ENCODE measurements at regions not wholly inside any gene's neighbourhood (a gene's known extent, or its start where the extent isn't known, plus 50 kb on each side); places are given as distances from the start of the nearest gene placed in this dataset.
"Not testable (repeated sequence)": the region's sequence is repeated elsewhere in the genome, so short reads cannot be mapped to it uniquely, and the experiment has no call there.

DNA sequence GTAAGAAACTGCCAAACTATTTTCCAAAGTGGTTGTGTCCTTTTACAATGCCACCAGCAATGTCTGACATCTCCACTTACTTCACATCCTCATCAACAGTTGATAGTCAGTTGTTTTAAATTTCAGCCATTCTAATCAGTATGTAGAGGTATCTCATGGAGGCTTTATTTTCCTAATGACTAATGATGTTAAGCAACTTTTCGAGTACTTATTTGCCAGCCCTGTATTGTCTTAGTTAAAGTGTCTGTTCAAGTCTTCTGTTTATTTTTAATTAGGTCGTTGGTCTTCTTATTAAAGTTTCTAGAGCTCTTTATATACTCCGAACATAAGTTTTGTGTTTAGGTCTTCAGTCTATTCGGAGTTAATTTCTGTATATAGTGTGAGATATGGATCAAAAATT lies 54.9 kb upstream of the NBPF12 start:
- H3K36me3 Mint-ChIP-seq (ENCODE audit: low read depth); H3K4me1 Mint-ChIP-seq (ENCODE audit: low read depth); H3K9me3 Mint-ChIP-seq; H3K27me3 Mint-ChIP-seq; H3K4me3 Mint-ChIP-seq; H3K27ac Mint-ChIP-seq: not testable (repeated sequence)

DNA sequence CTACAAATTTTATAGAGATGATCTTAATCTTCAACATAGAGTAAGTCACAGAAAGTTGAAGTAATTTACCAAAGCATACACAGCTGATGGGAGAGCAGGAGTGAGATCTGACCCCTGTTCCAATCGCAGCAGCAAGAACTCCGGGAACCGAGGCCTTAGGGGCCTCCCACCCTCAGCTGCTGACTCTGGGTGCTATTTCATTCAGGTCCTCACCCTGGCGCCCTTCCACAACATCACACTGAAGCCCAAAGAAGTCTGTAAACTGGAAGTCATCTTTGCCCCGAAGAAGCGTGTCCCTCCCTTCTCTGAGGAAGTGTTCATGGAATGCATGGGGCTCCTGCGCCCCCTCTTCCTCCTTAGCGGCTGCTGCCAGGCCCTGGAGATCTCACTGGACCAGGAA lies 57.0 kb upstream of the NBPF12 start:
- not testable (repeated sequence) for H3K9me3 Mint-ChIP-seq; H3K4me3 Mint-ChIP-seq; H3K4me1 Mint-ChIP-seq (ENCODE audit: low read depth); H3K36me3 Mint-ChIP-seq (ENCODE audit: low read depth); H3K27me3 Mint-ChIP-seq; H3K27ac Mint-ChIP-seq

DNA sequence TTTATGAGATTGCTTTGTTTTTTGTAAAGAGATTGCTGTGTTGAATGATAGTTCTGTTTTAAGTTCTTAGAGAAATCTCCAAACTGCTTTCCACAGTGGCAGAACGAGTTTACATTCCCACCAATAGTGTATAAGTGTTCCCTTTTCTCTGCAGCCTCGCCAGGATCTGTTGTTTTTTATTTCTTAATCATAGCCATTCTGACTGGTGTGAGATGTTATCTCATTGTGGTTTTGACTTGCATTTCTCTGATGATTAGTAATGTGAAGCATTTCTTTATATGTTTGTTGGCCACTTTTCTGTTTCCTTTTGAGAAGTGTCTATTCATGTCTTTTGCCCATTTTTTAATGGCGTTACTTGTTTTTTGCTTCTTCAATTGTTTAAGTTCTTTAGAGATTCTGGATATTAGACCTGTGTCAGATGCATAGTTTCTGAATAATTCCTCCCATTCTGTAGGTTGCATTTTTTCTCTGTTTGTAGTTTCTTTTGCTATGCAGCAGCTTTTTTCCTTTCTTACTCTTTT lies 74.3 kb upstream of the NBPF12 start:
- H3K4me1 Mint-ChIP-seq (ENCODE audit: low read depth); H3K36me3 Mint-ChIP-seq (ENCODE audit: low read depth); H3K4me3 Mint-ChIP-seq; H3K9me3 Mint-ChIP-seq; H3K27me3 Mint-ChIP-seq; H3K27ac Mint-ChIP-seq: not testable (repeated sequence)

DNA sequence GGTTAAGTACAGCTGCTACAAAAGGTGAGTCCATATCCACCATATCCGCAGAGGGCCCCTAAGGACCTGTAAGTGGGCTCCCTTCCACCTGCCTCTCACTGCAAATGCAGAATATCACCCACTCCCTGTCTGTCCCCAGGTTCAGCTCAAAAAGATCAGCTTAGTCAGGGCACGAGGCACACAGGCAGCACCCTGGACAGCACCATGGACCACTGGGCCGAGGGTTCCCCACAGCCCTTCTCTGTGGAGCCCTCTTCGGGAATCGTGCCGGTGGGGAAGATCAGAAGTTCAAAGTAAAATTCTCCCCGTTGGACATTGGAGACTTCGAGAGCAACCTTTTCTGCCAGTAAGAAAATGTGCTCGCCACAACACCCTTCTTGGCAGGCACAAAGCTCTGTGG lies 85.0 kb upstream of the NBPF12 start:
- not testable (repeated sequence) for H3K36me3 Mint-ChIP-seq (ENCODE audit: low read depth); H3K4me1 Mint-ChIP-seq (ENCODE audit: low read depth); H3K27ac Mint-ChIP-seq; H3K9me3 Mint-ChIP-seq; H3K27me3 Mint-ChIP-seq; H3K4me3 Mint-ChIP-seq

DNA sequence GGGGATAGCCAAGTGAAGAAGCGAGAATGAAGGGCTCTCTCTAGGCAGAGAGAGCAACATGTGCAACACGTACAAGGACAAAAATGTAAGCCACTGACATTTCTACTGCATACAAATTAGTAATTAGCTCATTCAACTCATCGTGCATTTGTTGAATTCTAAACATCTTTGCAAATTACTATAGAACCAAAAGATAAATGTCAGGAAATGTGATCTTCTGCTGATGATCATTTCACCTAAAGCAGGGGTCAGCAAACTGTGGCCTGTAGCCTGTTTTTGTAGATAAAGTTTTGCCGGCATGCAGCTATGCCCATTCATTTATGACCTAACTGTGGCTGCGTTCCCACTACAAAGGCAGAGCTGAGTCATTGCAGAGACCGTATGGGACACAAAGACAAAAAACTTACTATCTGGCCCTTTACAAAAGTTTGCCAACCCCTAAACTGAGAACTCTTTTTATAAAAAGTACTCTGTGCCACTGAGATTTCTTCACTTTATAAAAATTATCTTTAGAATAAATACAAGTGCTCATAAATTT lies 87.7 kb upstream of the NBPF12 start:
- H3K9me3 Mint-ChIP-seq; H3K4me1 Mint-ChIP-seq (ENCODE audit: low read depth); H3K4me3 Mint-ChIP-seq; H3K27me3 Mint-ChIP-seq; H3K27ac Mint-ChIP-seq; H3K36me3 Mint-ChIP-seq (ENCODE audit: low read depth): not testable (repeated sequence)

DNA sequence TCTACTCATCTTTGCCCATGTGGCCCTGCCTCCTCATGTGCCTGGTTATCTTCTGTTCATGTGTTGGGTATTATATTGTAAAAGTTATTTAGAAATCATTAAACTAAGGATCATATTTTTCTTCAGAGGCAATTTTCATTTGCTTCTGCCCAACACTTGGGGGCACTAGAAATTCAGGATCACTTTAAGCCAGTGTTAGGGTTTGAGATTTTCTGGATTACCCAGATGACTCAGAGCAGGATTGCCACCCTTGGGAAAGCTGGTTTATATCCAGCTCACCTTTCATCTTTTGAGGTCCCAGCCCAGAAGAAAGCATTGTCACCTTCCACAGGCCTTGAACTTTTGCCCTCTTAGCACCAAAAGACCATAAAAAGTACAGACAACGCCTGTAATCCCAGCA lies 99.4 kb upstream of the NBPF12 start:
- H3K36me3 Mint-ChIP-seq (ENCODE audit: low read depth); H3K4me1 Mint-ChIP-seq (ENCODE audit: low read depth); H3K9me3 Mint-ChIP-seq; H3K4me3 Mint-ChIP-seq; H3K27ac Mint-ChIP-seq; H3K27me3 Mint-ChIP-seq: not testable (repeated sequence)

DNA sequence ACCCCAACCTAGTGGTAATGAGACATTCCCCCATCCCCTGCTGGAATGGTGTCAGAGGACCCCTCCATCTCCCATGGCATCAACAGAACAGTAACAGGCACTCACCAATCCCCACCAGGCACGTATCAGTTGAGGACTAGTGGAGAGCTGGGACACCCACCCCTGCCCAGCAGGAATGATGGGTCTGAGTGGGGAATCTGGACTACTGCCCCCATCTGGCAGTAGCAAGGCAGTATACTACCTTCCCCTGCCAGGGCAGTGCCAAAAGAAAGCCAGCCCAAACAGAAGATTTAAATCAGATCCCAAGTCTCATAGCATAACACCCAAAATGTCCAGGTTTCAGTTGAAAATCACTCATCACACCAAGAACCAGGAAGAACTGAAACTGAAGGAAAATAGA lies 111.2 kb upstream of the NBPF12 start:
- H3K4me1 Mint-ChIP-seq (ENCODE audit: low read depth); H3K27ac Mint-ChIP-seq; H3K4me3 Mint-ChIP-seq; H3K9me3 Mint-ChIP-seq; H3K36me3 Mint-ChIP-seq (ENCODE audit: low read depth); H3K27me3 Mint-ChIP-seq: not testable (repeated sequence)

DNA sequence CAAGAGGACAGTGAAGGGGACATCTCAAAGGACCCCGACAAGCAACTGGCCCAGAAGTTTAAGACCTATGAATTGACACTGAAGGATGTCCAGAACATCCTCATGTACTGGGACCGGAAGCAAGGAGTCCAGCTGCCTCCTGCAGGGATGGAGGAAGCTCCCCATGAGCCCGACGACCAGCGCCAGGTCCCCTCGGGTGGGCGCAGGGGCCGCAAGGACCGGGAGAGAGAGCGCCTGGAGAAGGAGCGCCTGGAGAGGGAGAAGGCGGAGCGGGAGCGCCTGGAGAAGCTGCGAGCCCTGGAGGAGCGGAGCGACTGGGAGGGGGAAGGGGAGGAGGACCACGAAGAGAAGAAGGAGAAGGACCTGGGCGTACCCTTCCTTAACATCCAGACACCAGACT lies 143.9 kb upstream of the NBPF12 start:
- not testable (repeated sequence) for H3K27me3 Mint-ChIP-seq; H3K4me3 Mint-ChIP-seq; H3K27ac Mint-ChIP-seq; H3K36me3 Mint-ChIP-seq (ENCODE audit: low read depth); H3K4me1 Mint-ChIP-seq (ENCODE audit: low read depth); H3K9me3 Mint-ChIP-seq

DNA sequence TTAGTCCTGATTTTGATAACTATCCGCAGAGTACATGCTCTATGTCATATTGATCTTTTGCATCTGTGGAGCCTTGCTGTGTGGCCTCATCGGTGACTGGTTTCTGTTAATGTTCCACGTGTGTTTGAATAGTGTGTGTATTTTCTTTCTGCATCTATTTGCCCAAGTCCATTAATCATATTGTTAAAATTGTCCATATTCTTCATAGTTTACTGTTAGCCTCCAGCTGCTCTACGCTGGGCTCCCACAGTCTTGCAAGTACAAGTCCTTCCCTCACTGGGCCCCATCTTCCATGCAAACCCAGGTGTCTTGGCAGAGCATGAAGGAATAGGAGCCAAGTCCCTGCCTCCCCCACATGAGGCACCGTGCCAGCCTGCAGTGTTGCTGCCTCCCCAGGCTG lies 145.4 kb upstream of the NBPF12 start:
- H3K36me3 Mint-ChIP-seq (ENCODE audit: low read depth); H3K27ac Mint-ChIP-seq; H3K4me3 Mint-ChIP-seq; H3K4me1 Mint-ChIP-seq (ENCODE audit: low read depth); H3K27me3 Mint-ChIP-seq; H3K9me3 Mint-ChIP-seq: not testable (repeated sequence)

DNA sequence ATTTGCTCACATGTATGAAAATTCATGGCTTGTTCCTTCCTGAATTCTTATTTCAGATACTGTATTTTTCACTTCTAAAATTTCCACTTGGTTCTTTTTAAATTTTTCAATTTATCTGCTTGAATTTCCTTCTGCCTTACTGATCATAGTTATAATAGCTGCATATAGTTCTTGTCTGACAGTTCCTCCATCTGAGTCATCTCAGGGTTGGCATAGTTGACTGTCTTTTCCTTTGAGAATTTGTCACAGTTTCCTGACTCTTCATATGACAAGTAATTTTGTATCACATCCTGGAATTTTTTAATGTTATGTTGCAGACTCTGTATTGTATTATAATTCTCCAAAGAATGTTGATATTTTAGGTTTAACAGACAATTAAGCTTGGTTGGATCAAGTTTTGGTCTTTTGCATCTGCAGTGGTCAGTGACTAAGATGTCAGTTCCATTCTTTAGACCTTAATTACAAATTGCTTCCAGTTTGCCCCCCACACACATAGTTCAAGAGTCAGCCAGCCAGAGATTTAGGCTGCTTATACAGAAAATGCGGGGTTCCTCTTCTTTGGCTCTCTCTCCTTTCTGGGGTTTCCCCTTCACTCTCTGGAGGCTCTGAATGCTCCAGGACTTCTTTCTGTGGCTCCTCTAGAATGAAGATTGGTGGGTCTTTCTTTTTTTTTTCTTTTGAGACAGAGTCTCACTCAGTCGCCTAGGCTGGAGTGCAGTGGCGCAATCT lies 153.7 kb upstream of the NBPF12 start:
- not testable (repeated sequence) for H3K36me3 Mint-ChIP-seq (ENCODE audit: low read depth); H3K4me3 Mint-ChIP-seq; H3K9me3 Mint-ChIP-seq; H3K4me1 Mint-ChIP-seq (ENCODE audit: low read depth); H3K27me3 Mint-ChIP-seq
- peak overlapping the region; percentile 72 for H3K27ac Mint-ChIP-seq

DNA sequence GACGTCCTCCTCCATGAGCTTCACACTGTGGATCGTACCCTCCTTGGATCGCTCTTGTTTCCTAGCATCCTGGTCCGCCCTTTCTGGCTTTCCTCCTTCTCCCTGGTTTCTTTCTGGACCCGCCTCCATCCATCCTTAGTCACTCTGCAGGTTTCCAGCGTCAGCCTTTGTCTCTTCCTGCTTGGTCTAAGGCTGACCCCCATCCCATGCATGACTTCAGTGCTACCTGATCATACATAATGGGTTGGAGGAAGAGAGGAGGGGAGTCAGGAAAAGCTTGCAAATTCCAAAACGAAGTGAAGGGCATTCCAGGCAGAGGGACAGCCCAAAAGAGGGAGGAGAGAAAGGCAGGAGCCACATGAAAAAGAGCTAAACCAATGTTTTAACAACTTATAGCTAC lies 156.9 kb upstream of the NBPF12 start:
- not testable (repeated sequence) for H3K4me3 Mint-ChIP-seq; H3K9me3 Mint-ChIP-seq; H3K27ac Mint-ChIP-seq; H3K4me1 Mint-ChIP-seq (ENCODE audit: low read depth); H3K27me3 Mint-ChIP-seq; H3K36me3 Mint-ChIP-seq (ENCODE audit: low read depth)

DNA sequence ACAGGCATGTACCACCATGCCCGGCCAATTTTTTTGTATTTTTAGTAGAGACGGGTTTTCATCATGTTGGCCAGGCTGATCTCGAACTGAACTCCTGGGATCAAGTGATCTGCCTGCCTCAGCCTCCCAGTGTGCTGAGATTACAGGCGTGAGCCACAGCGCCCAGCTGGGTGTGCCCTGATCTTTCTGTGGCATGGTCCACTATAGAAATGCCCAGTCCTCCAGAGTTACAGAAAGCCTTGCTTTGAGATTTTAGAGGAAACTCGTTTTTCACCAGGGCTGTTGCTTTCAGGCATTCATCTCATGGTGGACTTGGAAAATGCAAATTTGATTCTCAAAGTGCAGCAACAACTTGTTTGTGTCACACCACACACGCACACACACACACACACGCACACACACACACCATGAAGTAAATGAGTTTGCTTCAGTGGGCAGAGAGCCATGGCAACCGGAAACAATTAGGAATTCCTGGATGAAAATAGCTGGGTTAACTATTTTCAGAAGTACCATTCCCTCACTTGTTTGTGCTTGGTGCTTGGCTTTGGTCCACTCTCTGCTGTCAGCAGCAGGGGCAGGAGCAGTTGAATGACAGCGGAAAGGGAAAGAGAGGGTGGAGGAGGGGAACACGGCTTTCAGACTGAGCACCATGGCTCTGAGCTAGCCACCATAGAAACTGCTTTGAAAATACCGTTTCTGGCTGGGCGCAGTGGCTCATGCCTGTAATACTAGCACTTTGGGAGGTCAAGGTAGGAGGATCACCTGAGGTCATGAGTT lies 160.1 kb upstream of the NBPF12 start:
- H3K4me3 Mint-ChIP-seq, H3K9me3 Mint-ChIP-seq: not testable (repeated sequence)

DNA sequence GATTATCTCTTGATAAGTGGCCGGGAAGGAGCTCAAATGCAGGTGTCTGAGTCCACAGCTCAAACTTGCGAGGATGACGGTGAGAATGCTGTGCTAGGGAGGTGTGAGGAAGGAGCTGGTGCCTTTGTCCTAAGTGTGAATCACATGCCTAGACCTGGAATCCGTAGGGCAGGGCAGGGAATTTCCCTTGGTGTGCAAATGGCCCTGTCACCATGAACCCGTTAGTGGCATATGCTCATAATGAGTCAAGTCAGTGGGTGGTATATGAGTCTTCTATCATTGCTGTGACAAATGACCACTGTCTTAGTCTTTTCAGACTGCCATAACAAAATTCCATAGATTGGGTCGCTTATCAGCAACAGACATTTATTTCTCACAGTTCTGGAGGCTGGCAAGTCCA lies 163.1 kb upstream of the NBPF12 start:
- H3K27ac Mint-ChIP-seq; H3K36me3 Mint-ChIP-seq (ENCODE audit: low read depth); H3K27me3 Mint-ChIP-seq; H3K4me1 Mint-ChIP-seq (ENCODE audit: low read depth); H3K9me3 Mint-ChIP-seq; H3K4me3 Mint-ChIP-seq: not testable (repeated sequence)

More for the DNA sequence above, 160.1 kb upstream of the NBPF12 start:
- not testable (repeated sequence) for H3K4me1 Mint-ChIP-seq (ENCODE audit: low read depth); H3K27me3 Mint-ChIP-seq; H3K27ac Mint-ChIP-seq; H3K36me3 Mint-ChIP-seq (ENCODE audit: low read depth)

DNA sequence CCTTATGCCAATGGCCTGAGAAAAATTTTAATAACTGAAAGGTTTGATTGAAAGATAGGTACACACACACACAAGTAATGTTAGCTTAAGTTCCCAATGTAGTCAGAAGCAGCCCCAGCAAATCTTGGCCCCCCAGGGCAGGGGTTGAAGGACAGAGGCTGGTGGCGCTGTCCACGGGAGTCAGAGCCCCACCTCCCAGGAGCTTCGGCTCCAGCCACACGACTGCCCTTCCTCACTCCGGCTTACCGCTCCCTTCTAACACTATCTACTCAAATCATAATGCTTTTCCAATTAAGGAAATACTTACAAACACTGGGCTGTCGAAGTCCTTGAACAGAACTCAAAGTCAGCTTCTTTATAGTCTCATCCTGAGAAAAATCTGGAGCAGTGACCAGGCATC lies 163.9 kb upstream of the NBPF12 start:
- H3K36me3 Mint-ChIP-seq (ENCODE audit: low read depth); H3K27ac Mint-ChIP-seq; H3K27me3 Mint-ChIP-seq; H3K9me3 Mint-ChIP-seq; H3K4me1 Mint-ChIP-seq (ENCODE audit: low read depth); H3K4me3 Mint-ChIP-seq: not testable (repeated sequence)

DNA sequence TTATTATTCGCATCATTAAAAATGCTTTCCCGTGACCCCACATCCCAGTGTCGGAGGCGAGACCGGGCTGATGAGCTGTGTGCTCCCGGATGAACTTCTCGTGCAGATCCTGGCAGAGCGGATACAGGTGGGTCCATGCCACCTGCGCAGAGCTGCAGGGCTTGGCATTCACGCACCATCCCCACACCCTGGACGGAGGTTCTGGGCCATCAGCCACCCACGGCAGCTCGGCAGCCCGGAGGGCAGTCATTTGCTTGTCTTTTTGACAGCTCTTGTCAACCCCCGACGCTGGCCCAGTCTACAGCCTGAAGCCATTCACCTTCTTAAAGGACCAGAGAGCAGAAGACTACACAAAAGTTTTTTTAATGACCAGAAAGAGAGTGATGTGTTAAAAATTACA lies 166.7 kb upstream of the NBPF12 start:
- not testable (repeated sequence) for H3K9me3 Mint-ChIP-seq; H3K27ac Mint-ChIP-seq; H3K4me3 Mint-ChIP-seq; H3K4me1 Mint-ChIP-seq (ENCODE audit: low read depth); H3K27me3 Mint-ChIP-seq; H3K36me3 Mint-ChIP-seq (ENCODE audit: low read depth)

DNA sequence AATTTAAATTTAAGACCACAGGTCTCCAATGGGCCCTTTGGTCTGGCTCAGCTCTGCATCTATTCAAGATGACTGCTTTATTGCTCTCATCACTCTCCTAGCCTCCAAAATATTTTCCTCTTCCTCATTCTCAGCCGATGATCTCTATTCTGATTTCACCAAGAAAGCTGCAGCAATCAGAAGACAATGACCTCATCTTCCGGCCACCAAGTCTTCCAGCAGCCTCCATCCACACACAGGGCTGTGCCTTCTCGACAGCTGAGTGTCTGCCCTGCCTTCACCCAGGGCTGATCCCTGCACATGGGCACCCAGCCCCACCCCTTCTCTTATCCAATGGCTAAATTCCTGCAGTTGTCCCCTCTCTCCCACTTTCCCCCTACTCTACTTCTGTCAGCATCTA lies 167.1 kb upstream of the NBPF12 start:
- not testable (repeated sequence) for H3K27me3 Mint-ChIP-seq; H3K9me3 Mint-ChIP-seq; H3K36me3 Mint-ChIP-seq (ENCODE audit: low read depth); H3K4me1 Mint-ChIP-seq (ENCODE audit: low read depth); H3K4me3 Mint-ChIP-seq; H3K27ac Mint-ChIP-seq
